Left colon (tissue), 2 donors: ENCODE measurements at regions not wholly inside any gene's neighbourhood (a gene's known extent, or its start where the extent isn't known, plus 50 kb on each side); places are given as distances from the start of the nearest gene placed in this dataset.
"Not testable (repeated sequence)": the region's sequence is repeated elsewhere in the genome, so short reads cannot be mapped to it uniquely, and the experiment has no call there.

Experiments
- ATAC-seq: fragments of 200-7000 bp; cut with Tn5 transposase; one replicate; pipeline ENCODE4 v1.9.1; 2020; ENCODE audit warnings: mild to moderate bottlenecking, moderate library complexity
- DNase-seq, 2 donors: peaks; one replicate each; pipeline ENCODE4 v3.0.0-alpha.2; 2020
- intact Hi-C, 2 donors: fragments of 100-400 bp; cut with DNase I in 1 of 2; cut with micrococcal nuclease in 1 of 2; formaldehyde crosslinking; loops; one replicate each; pipeline versions ENCODE4 v1.11.2 to v1.14.0; 2022; cut with DNase I, micrococcal nuclease
- donor health status: DM: no; HTN: no; CAD: no.
- donor health status: DM: yes; HTN: yes; CAD: no.

DNA sequence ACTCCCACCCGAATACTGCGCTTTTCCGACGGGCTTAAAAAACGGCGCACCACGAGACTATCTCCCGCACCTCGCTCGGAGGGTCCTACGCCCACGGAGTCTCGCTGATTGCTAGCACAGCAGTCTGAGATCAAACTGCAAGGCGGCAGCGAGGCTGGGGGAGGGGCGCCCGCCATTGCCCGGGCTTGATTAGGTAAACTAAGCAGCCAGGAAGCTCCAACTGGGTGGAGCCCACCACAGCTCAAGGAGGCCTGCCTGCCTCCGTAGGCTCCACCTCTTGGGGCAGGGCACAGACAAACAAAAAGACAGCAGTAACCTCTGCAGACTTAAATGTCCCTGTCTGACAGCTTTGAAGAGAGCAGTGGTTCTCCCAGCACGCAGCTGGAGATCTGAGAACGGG is 89.5 kb downstream of the MRPL36 start:
- intact Hi-C loops, ATAC-seq: not testable (repeated sequence)
- DNase-seq = peak in 1 of 2 donors; percentile 11

DNA sequence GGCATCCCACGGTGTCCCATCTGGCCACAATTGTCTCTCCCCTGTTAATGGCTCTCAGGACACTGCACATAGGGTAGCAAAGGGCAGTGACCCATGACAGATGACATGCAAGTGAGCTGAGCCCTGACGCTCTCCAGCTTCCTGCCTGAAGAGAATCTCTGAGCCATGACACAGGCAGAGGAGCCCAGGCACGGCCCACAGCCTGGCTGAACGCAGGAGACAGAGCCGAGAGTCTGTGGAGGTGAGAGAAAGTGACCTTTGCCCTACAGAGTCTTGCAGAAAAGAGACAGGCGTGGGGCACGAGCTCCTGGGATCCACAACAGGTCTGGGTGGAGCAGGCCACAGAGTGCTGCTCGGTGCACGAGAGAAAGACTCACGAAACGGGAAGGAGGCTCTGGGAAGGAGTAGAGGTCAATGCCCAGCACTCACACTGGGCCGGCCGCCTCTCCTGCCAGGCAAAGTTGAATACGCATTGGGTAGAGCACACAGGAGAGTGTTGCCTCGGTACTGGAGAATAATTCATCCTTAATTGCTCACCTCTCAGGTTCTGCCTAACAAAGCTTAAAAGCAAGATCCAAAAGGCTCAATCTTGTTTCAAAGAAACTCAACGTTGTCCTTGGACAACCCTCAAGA is 90.3 kb downstream of the MRPL36 start:
- intact Hi-C loops = no loop called here
- DNase-seq = no peak
- peak; percentile 75 for ATAC-seq

DNA sequence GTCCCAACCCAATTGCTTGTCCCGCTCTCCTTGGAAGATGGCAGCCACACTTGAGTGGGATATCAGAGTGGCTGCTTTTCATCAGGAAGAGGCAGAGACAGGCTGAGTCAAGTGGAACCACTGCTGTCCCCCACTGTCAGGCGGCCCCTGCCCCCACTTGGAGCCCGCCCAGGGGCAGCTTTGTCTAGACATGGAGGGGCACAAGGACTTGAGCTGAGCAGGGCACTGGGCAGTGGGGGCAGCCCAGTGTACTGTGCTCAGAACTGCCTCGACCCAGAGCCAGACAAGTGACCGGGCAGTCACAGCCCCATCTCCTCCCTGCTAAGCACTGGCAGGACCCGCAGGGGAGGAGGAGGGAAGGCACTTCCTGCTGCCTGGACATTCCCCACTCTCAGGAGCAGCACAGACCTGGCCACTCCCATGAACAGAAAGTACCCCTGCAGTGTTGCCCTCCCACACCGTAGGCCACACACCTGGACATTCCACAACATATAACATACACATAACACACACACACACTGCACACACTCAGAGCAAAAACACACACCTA is 91.0 kb downstream of the MRPL36 start:
- intact Hi-C loops = no loop called here
- no peak for ATAC-seq
- DNase-seq = no peak

DNA sequence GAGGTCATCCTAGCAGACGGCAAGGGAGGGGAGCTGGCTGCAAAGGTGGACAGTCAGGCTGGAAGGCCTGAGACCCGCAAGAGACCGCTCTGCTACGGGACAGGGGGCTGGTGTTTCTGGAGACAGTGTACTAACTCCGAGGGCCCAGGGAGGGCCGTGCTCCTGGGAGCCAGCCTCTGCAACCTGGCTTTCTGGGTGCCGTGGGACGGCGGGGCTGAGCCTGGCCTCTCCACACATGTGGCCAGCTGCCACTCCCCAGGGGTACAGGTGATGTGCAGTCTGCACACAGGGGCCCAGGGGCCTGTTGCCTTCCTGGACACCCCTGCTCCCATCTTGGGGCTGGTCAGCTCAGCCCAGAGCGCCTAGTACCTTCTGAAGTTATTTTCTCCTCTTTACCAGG is 92.2 kb downstream of the MRPL36 start:
- intact Hi-C loops = no loop called here
- DNase-seq (no peak), ATAC-seq (no peak)

DNA sequence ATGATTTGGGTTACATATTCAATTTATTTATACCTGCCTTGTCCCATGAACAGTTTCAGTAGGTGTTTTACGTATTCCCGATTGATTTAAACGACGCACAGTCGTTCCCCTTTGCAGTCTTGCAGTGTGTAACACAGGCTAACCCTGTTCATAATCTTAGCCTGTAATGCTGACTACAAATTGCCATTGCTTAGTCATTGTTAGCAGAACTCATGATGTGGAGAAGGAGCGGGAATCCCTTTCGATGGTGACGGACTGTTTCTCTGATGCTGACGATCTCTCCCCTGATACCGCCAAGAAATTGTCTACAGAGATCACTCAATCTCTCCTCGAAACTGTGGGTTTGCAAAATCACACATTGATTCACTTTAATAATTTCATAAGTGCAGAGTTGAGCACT is 93.2 kb downstream of the MRPL36 start:
- intact Hi-C loops = no loop called here
- ATAC-seq = no peak
- DNase-seq = no peak

DNA sequence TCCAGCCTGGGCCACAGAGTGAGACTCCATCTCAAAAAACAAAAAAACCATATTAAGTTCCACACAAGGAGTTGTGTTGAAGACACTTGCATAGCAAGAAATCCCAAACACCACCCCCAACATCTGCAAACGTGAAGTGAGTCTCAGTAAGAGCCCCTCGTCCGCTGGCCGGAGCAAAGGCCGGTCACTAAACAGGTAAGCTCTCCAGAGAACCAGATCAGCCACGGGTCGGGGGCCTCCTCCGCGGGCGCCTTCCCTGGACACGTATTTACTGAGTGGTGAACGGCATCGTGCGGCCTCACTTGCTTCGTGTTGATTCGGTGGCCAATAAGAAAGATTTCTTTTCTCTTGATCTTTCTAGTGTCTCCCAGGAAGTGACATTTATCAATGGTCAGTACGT is 93.6 kb downstream of the MRPL36 start:
- intact Hi-C loops = no loop called here
- ATAC-seq = no peak
- DNase-seq = no peak

DNA sequence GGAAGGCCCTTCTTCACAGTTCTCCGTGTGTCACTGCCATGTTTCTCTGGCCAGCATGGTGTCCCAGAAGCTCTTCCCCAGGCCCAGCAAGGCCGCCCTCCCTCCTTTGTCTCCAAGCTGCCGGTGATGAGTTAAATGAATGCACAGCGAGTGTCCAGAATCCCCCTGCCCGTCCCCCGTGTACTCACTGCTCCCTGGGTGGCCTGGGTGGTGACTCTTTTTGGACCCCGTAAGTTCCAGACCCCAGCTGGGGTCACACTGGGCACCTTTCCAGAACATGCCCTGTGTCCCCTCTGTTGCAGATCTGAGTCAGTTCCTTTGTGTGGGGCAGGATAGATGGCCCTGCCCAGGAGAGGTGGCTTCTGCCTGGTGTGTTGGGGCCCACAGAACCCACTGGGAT is 95.0 kb downstream of the MRPL36 start:
- intact Hi-C loops = no loop called here
- no peak for DNase-seq
- no peak for ATAC-seq

DNA sequence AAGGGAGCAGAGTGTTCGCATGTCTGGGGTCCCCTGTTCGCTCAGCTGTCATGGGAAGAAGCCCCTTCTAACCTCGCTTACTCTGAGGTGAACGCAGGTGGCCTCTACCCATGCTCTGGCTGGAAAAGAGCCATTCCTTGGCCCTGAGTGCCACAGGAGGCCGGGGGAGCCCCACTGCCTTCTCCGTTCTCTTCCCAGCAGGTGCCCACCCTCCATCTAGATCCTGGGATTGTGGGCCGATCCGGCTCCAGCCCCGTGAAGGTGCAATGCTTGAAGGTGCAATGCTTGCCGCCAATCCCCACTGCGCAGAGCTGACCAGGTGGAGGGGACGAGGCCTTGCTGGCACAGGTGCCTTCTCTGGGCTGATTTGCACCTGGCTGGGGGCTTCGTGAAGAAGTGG is 95.4 kb downstream of the MRPL36 start:
- DNase-seq (no peak), ATAC-seq (no peak)
- intact Hi-C loops = no loop called here

DNA sequence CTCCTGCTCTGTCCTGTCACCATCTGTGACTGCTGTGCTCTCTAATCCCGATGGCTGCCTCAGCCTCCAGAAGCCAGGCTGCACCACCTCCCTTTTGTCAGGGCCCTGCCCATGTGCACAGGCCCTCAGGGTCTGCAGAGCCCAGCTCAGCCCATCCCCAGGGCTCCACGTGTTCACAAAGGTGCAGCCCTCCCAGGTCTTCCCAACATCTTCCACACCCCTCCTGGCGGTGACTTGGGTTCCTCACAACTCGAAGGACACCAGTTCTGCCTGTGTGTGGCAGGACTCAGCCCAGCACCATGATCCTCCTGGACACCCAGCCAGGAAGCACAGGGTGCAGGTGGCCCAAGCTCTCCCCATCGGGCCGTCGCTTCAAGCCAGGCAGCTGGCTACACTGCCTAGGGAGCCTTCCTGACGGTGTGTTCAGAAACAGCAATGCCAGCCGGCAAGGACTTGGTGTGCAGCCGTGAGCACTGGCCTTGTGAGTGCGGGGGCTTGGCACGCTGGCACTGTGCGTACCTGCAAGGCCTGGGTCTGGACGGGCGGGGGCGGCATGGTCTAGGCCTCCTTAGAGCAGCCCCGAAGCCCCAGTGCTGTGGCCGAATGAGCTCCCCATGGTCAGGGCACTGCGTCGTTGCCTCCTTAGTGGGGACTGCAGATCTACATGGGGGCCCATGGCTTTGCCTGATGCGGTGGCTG is 96.1 kb downstream of the MRPL36 start:
- DNase-seq = no peak
- ATAC-seq = no peak

DNA sequence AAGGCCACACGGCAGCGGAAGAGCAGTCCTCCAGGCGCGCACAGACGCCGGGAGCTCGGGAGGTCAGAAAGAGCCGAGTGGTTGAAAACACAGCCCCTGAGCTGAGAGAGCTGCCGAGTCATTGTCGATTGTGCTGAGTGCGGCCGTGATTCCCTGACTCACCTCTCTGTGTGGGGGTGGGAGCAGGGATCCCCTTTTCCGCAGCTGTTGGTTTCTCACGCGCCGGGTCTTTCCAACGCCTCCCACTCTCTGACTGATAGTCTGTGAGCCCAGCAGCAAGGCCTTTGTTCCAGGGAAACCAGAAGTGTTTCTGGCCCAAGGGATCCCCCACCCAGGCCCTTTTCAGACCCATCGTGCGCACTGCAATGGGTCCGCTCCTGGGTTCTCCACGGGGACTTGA is 97.3 kb downstream of the MRPL36 start:
- intact Hi-C loops = no loop called here
- DNase-seq (no peak), ATAC-seq (no peak)

More for the DNA sequence above, 96.1 kb downstream of the MRPL36 start:
- intact Hi-C loops = no loop called here

DNA sequence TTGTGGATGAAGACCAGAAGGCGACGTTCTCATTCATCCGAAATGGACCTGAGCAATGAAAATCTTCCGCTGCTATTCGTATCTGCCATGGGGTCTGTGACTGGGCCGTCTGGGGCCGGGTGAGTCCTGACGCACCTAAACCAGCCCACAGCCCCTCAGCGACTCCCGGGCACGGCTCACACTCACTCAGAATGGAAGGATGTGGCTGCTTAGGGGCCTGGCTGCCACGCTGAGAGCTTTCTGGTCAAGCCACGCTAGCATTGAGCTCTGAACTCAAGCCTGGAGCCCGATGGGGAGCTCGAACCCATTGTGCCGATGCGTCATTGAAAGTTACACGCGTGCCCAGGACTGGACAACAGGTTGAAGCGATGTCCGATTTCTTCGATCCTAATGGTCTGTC is 97.8 kb downstream of the MRPL36 start:
- intact Hi-C loops = no loop called here
- DNase-seq (no peak), ATAC-seq (no peak)

DNA sequence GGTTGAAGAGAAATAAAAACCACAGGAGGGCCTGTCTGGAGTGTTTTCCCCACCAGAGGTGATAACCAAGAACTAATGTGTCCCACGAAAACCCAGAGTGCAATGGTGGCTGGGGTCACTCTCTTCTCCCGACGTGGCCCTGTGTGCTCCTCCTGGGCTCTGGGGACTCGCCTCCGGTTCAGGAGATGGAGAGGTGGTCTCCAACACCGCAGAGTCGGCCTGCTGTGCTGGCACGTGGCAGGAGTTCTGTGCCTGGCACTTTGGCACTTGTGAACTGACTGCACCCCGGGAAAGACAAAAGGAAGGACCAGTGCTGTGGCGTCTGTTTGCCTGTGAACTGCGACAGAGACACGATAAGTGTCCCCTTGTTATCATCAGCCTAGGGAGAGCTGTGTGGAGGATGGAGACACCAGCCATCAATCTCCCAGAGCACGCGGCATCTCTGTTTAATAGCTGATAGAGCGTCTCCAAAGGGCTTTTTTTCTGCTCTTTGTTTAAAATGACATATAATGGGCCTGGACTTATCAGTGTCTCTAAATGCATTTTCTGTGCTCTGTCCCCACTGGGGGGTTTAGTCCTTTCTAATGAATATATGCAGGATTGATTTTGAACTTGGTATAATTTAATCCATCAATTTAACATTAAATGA is 98.3 kb downstream of the MRPL36 start:
- ATAC-seq (no peak), DNase-seq (no peak)
- intact Hi-C loops = no loop called here

DNA sequence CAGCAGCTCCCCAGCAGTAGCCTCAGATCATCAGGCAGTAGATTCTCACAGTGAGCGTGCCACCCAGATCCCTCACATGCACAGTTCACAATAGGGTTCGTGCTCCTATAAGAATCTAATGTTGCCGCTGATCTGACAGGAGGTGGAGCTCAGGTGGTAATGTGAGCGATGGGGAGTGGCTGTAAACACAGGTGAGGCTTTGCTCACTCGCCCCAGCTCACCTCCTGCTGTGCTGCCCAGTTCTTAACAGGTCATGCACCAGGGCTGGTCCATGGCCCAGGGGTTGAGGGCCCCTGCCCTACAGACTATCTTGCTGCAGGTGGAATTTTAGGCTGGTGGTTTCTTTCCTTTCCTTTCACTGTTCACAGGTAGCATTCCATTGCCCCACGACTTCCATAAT is 100.2 kb downstream of the MRPL36 start:
- no peak for ATAC-seq
- no peak for DNase-seq
- intact Hi-C loops = no loop called here

DNA sequence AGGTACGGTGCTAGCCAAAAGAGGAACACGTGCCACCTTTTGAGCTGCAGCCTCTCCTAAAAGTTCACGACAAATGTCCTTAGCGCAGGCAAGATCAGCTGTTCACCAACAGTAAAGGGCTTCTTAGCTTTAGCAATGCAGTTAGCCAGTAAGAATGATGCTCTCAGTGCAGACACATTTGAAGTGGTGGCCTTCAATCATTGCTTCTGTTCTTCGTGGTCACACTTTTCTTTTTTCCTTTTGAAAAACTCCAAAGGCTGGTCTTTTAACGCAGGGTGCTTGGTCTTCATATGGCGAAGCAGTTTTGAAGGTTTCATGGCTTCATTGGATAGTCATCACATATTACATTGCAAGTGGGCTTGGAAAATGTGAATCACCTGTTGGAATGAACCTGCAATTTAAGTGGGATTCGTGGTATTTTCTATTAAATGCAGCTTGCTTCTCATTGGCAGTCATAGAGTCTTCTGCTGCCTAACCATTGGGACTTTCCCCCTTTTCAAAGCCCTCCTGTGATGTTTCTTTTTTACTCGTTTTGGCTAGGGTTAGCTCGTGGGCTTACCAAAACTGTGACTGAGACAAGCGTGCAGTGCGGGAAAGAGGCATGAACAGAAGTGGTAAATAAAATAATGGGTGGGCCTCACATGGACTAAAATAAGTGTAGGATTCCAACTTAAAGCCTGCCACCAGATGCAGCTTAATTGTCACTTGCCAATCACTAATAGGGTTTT is 100.9 kb downstream of the MRPL36 start:
- ATAC-seq (no peak), DNase-seq (no peak)
- intact Hi-C loops = no loop called here

DNA sequence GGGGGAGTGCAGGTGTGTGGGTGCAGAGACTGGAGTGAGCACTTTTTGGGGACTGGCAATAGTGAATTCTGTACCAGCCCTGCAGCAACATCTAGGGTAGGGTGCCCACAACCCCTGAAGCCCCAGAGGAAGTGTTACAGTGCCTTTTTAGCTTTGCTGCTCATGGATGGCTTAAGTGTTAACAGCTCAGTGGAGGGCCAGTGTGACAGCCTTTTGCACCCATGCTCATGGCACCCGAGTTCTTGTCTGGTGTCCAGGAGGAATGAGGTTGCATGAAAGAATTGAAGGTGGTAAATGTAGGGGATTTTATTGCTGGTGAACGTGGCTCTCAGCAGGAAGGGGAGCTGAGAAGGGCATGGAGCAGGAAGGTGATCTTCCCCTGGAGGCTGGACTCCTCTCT is 107.3 kb downstream of the MRPL36 start:
- DNase-seq (no peak), ATAC-seq (no peak)
- intact Hi-C loops = no loop called here

DNA sequence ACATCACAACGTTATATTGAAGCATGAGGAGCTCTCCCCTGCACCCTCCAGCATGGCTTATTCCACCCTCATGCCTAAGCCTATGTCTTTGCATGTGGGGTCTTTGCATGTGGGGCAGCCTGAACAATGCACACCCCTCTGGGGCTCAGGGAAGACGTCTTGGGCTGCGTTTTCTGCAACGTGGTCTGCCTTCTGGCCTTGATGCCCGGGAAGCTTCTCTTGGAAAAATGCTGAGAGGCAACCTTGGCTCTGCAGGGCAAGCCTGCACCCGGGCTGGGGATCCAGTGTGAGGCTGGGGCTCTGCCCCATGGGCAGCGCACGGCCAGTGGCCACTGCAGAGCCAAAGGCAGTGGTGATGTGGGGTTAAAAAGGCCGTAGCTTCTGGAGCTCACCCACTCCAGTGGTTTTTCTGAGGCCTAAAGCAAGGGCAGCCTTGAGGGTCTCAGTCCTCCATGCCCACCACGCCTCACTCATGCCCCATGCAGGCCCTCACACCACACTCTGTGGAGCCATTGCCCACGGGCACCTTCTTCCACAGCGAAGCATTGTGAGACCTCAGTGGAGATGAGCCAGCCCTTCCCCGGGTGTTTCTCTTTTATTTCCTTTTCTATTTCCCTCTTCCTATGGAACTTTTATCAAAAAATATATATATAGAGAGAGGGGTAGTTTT is 112.2 kb downstream of the MRPL36 start:
- no peak for ATAC-seq
- DNase-seq = no peak
- intact Hi-C loops = no loop called here

DNA sequence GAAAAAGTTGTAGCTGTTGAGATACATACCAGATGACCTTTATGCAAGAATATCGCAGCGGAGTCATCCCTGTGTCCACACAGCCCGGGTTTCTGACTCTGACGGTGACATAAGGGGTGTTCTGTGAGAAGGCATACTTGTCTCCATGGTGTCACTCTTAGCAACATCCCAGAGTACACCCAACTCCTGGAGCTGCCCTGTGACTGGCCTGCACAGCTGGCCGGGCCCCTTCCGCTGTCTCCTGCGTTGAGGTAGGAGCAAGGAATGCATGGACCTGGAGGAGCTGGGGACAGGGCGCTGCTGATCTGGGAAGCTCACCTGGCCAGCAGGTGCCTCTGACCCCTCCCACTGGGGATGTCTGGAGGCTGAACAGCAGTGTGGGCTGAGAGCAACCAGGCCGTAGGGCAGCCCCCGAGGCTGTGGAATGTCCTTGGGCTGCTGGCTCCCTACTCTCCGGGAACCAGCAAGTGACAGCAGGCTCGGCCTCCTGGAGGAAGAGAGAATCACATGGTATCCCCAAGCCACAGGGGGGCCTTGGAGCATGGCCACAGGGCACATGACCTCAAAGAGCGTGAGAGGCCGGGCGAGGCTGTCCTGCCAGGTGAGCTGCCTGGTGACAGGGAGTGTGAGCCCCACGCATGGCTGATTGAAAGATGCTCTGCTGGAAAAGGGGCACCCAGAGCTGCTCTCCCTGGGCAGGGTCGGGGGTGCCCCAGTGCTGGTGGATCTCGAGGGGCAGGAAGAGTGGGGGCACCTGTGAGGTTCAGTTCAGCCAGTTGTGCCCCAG is 113.4 kb downstream of the MRPL36 start:
- ATAC-seq (no peak), DNase-seq (no peak)
- intact Hi-C loops = no loop called here

DNA sequence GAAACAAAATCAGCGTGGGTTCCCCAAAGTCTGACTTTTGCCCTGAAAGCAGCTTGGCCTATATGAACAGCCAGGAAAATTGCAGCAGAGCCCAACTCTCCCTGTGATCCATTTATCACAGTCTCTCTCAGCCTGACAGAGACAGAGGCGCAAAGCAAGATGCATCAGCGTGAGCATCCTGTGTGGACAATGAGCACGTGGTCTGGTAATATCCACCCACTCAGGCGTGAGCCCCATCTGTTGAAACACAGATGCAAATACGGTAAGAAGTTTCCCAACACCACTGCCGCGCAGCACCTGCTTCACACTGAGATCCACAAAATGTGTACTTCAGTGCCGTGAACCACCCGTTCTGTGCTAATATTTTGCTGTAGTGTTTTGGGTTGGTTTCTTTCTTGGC is 114.6 kb downstream of the MRPL36 start:
- no peak for DNase-seq
- no peak for ATAC-seq
- intact Hi-C loops = no loop called here
